SK-N-SH (cell line): ENCODE measurements at regions not wholly inside any gene's neighbourhood (a gene's known extent, or its start where the extent isn't known, plus 50 kb on each side); places are given as distances from the start of the nearest gene placed in this dataset.

Experiments used
- CTCF ChIA-PET: fragments of 300-600, 350-600 bp; formaldehyde crosslinking; extraction: SDS; loops from one replicate; lab custom pipeline; 2021; lab: Yijun Ruan, JAX
- POLR2A ChIA-PET: fragments of 350-600 bp; sonication (Branson Sonifier 250); formaldehyde crosslinking; extraction: SDS; loops from one replicate; lab custom pipeline; 2020; ENCODE audit warnings: antibody characterized with exemption, inconsistent platforms; lab: Yijun Ruan, JAX
- DNase-seq: peaks from one replicate; pipeline ENCODE4 v3.0.0; 2012
- H2AFZ ChIP-seq: fragments of 200-600 bp; sonication (generic); 2 replicates; pipeline ENCODE4 v1.8.1; 2016; ENCODE audit warnings: antibody characterized with exemption, mild to moderate bottlenecking, low read depth
- H3F3A ChIP-seq: fragments of 200-600 bp; sonication (generic); replicated peaks from 2 replicates; pipeline ENCODE3; 2016; ENCODE audit warnings: antibody characterized with exemption, mild to moderate bottlenecking; ENCODE audit not compliant: insufficient read depth
- H3K27ac ChIP-seq, 2 experiments: fragments of 200-500 bp in 1 of 2; fragments of 200-600 bp in 1 of 2; sonication (Bioruptor generic) in 1 of 2; sonication (generic), shearing (Covaris generic) in 1 of 2; 2 replicates each; pipeline versions ENCODE4 v1.5.1 to v1.6.1; 2014 to 2016; ENCODE audit warnings: low read depth in 2 of 2, inconsistent platforms in 1 of 2, low read length in 1 of 2, mild to moderate bottlenecking in 1 of 2, mixed read lengths in 1 of 2
- H3K27me3 ChIP-seq: fragments of 200-600 bp; sonication (generic), shearing (Covaris generic); 2 replicates; pipeline ENCODE4 v1.6.1; 2016; ENCODE audit warnings: mixed run types; ENCODE audit not compliant: insufficient read depth
- H3K36me3 ChIP-seq, 2 experiments: fragments of 200-500 bp in 1 of 2; fragments of 200-600 bp in 1 of 2; sonication (Bioruptor generic) in 1 of 2; sonication (generic) in 1 of 2; replicated peaks in 1 of 2; 2 replicates each; pipeline versions ENCODE3 to v1.5.1; 2014 to 2016; ENCODE audit warnings: low read length in 1 of 2, mild to moderate bottlenecking in 1 of 2; ENCODE audit not compliant: insufficient read depth in 2 of 2, control insufficient read depth in 1 of 2
- H3K4me1 ChIP-seq, 2 experiments: fragments of 200-500 bp in 1 of 2; fragments of 200-600 bp in 1 of 2; sonication (Bioruptor generic) in 1 of 2; sonication (generic), shearing (Covaris generic) in 1 of 2; 2 replicates each; pipeline versions ENCODE4 v1.5.1 to v1.6.1; 2014 to 2016; ENCODE audit warnings: low read depth in 1 of 2, low read length in 1 of 2, mixed run types in 1 of 2; ENCODE audit not compliant: insufficient read depth in 2 of 2, control insufficient read depth in 1 of 2
- H3K4me2 ChIP-seq: fragments of 200-600 bp; sonication (generic), shearing (Covaris generic); 2 replicates; pipeline ENCODE4 v1.6.1; 2017; ENCODE audit warnings: mixed run types
- H3K4me3 ChIP-seq, 2 experiments: fragments of 200-500 bp in 1 of 2; fragments of 200-600 bp in 1 of 2; sonication (Bioruptor generic) in 1 of 2; sonication (generic), shearing (Covaris generic) in 1 of 2; 2 replicates each; pipeline versions ENCODE4 v1.5.1 to v1.8.1; 2014 to 2016; ENCODE audit warnings: low read depth in 2 of 2, inconsistent platforms in 1 of 2, low read length in 1 of 2, mild to moderate bottlenecking in 1 of 2, mixed read lengths in 1 of 2, moderate library complexity in 1 of 2
- H3K79me2 ChIP-seq: fragments of 200-600 bp; sonication (generic); 2 replicates; pipeline ENCODE4 v1.8.1; 2017; ENCODE audit warnings: mild to moderate bottlenecking; ENCODE audit not compliant: insufficient read depth
- H3K9ac ChIP-seq: fragments of 200-600 bp; sonication (generic); 2 replicates; pipeline ENCODE4 v1.6.1; 2017; ENCODE audit warnings: mixed run types
- H3K9me2 ChIP-seq: fragments of 200-600 bp; sonication (generic); 2 replicates; pipeline ENCODE4 v1.6.1; 2017; ENCODE audit warnings: mixed run types
- H3K9me3 ChIP-seq: fragments of 200-600 bp; sonication (generic); 2 replicates; pipeline ENCODE4 v1.6.1; 2017; ENCODE audit warnings: mixed run types, mild to moderate bottlenecking, moderate library complexity
- H4K20me1 ChIP-seq: fragments of 200-600 bp; sonication (generic); 2 replicates; pipeline ENCODE4 v1.6.1; 2017; ENCODE audit warnings: mild to moderate bottlenecking, mixed run types; ENCODE audit not compliant: insufficient read depth
- CHD2 ChIP-seq: fragments of 150-350 bp; IDR thresholded peaks from 2 replicates; pipeline ENCODE4 v1.6.1; 2018; ENCODE audit warnings: low read length; ENCODE audit not compliant: partially characterized antibody
- EP300 ChIP-seq, 2 experiments: IDR thresholded peaks; 2 replicates each; pipeline versions ENCODE4 v1.4.0 to v1.6.1; 2012; ENCODE audit warnings: borderline replicate concordance in 1 of 2, low read depth in 1 of 2, low read length in 1 of 2
- FOSL2 ChIP-seq: IDR thresholded peaks from 2 replicates; pipeline ENCODE4 v1.4.0; 2012; ENCODE audit warnings: low read depth, mild to moderate bottlenecking, moderate library complexity, borderline replicate concordance
- FOXM1 ChIP-seq: IDR thresholded peaks from 2 replicates; pipeline ENCODE4 v1.4.0; 2012; ENCODE audit warnings: low read depth, mild to moderate bottlenecking
- GATA2 ChIP-seq: sonication (generic); formaldehyde crosslinking; IDR thresholded peaks from 2 replicates; pipeline ENCODE4 v1.5.0; 2020; ENCODE audit warnings: mild to moderate bottlenecking, missing genetic modification reagents
- JUND ChIP-seq: IDR thresholded peaks from 2 replicates; pipeline ENCODE4 v1.4.0; 2012
- MXI1 ChIP-seq: IDR thresholded peaks from 2 replicates; pipeline ENCODE4 v1.6.1; 2012; ENCODE audit warnings: mild to moderate bottlenecking, low read depth, low read length, improper control_type of control experiment
- NRF1 ChIP-seq: IDR thresholded peaks from 2 replicates; pipeline ENCODE4 v1.6.1; 2012; ENCODE audit warnings: low read depth, mild to moderate bottlenecking, low read length
- POLR2AphosphoS5 ChIP-seq: IDR thresholded peaks from 2 replicates; pipeline ENCODE4 v1.6.1; 2012; ENCODE audit warnings: low read depth, low read length
- RFX5 ChIP-seq: IDR thresholded peaks from 2 replicates; pipeline ENCODE4 v1.6.1; 2012; ENCODE audit warnings: mild to moderate bottlenecking, improper control_type of control experiment, low read length
- TCF12 ChIP-seq: IDR thresholded peaks from 2 replicates; pipeline ENCODE4 v1.4.0; 2012
- YY1 ChIP-seq: IDR thresholded peaks from 2 replicates; pipeline ENCODE4 v1.4.0; 2012; ENCODE audit warnings: low read depth, mild to moderate bottlenecking
- WGBS: methylation state at CpG from one replicate; pipeline ENCODE4 v1.1.6; 2017; ENCODE audit warnings: low lambda C conversion rate; 5-methylcytosine and 5-hydroxymethylcytosine counted together
- TF ChIP-seq, protein P1 (sequence below): IDR thresholded peaks from 2 replicates; pipeline ENCODE4 v1.4.0; 2012; ENCODE audit warnings: low read depth
- TF ChIP-seq, protein P2 (sequence below): fragments of 150-350 bp; IDR thresholded peaks from 2 replicates; pipeline ENCODE4 v1.6.1; 2017; ENCODE audit warnings: antibody characterized with exemption, low read length, low read depth, borderline replicate concordance

DNA sequence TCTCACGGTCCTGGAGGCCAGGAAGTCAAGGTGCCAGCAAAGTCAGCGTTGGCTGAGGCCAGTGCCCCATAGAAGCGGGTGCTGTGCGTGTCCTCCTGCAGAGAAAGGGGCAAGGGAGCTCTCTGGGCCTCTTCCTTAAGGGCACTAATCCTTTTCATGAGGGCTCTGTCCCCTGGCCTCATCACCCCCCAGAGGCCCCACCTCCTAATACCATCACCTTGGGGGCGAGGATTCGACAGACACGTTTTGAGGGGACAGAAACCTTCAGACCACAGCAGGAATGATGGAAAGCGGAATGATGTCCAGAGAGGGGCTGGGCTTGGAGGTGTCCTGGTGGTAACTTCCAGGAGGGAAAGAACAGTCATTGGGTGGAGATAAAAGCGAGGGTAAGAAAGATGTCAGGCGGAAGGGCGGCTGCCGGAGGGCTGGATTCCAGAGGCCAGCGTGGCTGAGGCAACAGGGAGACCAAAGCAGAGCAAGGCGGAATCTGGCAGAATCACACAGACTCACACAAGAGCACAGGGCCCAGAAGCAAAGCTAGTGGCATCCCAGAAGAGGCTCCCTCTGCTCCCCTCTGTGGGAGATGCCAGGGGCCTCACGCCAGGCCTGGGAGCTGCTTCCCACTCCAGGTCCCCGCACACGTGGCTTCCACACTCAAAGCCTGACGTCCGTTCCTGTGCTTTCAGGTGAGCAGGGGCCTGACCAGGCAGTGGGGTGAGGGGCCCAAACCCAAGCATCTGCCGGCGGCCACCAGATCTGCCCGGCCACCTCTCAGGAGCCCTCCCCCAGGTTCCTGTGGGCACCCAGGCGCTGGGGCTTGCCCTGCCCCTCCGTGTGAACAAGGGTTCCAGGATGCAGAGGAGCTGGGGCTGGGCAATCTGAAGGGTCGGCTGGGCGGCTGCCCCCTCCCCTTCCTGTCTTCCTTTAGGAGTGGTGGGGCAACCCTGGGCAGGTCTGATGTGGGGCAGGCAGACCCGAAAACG lies 784.5 kb downstream of the BRD1 start:
- Histone ChIP-seq H2AFZ (no peak overlapping the region), H3K36me3 (no peaks in the 10 kb centered on the region), H4K20me1 (no peaks in the 10 kb centered on the region), H3K27me3 (no peaks in the 10 kb centered on the region; the same call in 1 of the 2 replicates), H3K4me3 (no peak overlapping the region), H3K27ac (peak overlapping the region in 1 of 2 experiments; percentile 64; a peak in 1 of 4 replicates), H3F3A (no peaks in the 10 kb centered on the region), H3K4me1 (peaks cover 0 to 60% of the 10 kb centered on the region in 2 experiments; a peak in 2 of 4 replicates), H3K9ac (no peak overlapping the region), H3K4me2 (no peak overlapping the region), H3K79me2 (no peaks in the 10 kb centered on the region), H3K9me2 (no peaks in the 10 kb centered on the region), H3K9me3 (no peaks in the 10 kb centered on the region)
- WGBS: 25% methylated on average over 17 of the region's 28 CpGs
- ChIA-PET CTCF (interaction anchor here (1.2 to 6.5 kb wide), 3 partner anchors 99 to 262 kb away, joined by 3 to 103 read pairs (median 4); no protein-coding TSS in a partner anchor), POLR2A (no interaction called here)
- DNase-seq: no peak
- TF ChIP-seq NRF1 (no peak), YY1 (no peak), FOXM1 (no peak), TCF12 (no peak), JUND (no peak), MXI1 (no peak), EP300 (IDR thresholded peaks at IDR 0.05; ENCODE audit: borderline replicate concordance in 1 of 2, low read depth in 1 of 2, low read length in 1 of 2) (no peak), FOSL2 (no peak), RFX5 (no peak), CHD2 (no peak), POLR2AphosphoS5 (no peak)
- TF ChIP-seq, protein P1, sequence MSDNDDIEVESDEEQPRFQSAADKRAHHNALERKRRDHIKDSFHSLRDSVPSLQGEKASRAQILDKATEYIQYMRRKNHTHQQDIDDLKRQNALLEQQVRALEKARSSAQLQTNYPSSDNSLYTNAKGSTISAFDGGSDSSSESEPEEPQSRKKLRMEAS: no peak
- TF ChIP-seq, protein P2, sequence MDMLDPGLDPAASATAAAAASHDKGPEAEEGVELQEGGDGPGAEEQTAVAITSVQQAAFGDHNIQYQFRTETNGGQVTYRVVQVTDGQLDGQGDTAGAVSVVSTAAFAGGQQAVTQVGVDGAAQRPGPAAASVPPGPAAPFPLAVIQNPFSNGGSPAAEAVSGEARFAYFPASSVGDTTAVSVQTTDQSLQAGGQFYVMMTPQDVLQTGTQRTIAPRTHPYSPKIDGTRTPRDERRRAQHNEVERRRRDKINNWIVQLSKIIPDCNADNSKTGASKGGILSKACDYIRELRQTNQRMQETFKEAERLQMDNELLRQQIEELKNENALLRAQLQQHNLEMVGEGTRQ: no peak

DNA sequence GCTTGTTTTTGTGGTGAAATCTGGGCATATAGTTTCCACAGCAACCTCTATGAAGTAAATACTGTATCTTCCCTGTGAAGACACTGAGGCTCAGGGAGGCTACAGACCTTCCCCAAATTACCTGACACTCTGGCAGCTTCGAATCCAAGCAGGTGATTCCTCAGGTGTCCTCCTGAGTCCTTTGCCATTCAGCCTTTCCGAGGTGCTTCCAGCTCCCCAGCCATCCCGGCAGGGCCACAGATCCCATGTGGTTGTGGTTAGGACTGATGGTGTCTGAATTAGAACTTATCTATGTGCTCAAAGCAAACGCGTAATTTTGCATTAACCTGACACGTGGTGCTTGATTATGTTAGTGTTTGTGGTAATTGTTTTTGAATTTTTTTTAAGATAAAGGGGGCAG lies 785.6 kb downstream of the BRD1 start:
- Histone ChIP-seq H3K9me3 (no peaks in the 10 kb centered on the region), H3K9ac (no peak overlapping the region), H3K4me3 (no peak overlapping the region; a peak in 1 of 4 replicates), H3K79me2 (no peaks in the 10 kb centered on the region), H3K36me3 (no peaks in the 10 kb centered on the region), H4K20me1 (no peaks in the 10 kb centered on the region), H2AFZ (no peak overlapping the region), H3K9me2 (no peaks in the 10 kb centered on the region), H3F3A (no peaks in the 10 kb centered on the region), H3K27ac (peak overlapping the region in 1 of 2 experiments; percentile 58; a peak in 1 of 4 replicates), H3K4me1 (peaks cover 0 to 58% of the 10 kb centered on the region in 2 experiments; a peak in 2 of 4 replicates), H3K27me3 (no peaks in the 10 kb centered on the region; the same call in 1 of the 2 replicates), H3K4me2 (no peak overlapping the region)
- WGBS: 15% methylated on average over 6 of the region's 6 CpGs
- CTCF ChIA-PET: interaction anchor here (1.2 to 6.5 kb wide), 2 partner anchors 263 kb away, joined by 4 to 103 read pairs; no protein-coding TSS in a partner anchor
- no peak for DNase-seq
- POLR2A ChIA-PET: no interaction called here
- TF ChIP-seq GATA2 (CRISPR knock-in tag) (peak; percentile 18; the same call in 1 of the 2 replicates), RFX5 (no peak)
